LNCAP (cell line): ENCODE measurements at regions not wholly inside any gene's neighbourhood (a gene's known extent, or its start where the extent isn't known, plus 50 kb on each side); places are given as distances from the start of the nearest gene placed in this dataset.

Source experiments
- TF ChIP-seq, protein P1 (sequence below): fragments of 450-650 bp; IDR thresholded peaks from 2 replicates; pipeline ENCODE4 v1.5.1; 2017; ENCODE audit warnings: mild to moderate bottlenecking

DNA sequence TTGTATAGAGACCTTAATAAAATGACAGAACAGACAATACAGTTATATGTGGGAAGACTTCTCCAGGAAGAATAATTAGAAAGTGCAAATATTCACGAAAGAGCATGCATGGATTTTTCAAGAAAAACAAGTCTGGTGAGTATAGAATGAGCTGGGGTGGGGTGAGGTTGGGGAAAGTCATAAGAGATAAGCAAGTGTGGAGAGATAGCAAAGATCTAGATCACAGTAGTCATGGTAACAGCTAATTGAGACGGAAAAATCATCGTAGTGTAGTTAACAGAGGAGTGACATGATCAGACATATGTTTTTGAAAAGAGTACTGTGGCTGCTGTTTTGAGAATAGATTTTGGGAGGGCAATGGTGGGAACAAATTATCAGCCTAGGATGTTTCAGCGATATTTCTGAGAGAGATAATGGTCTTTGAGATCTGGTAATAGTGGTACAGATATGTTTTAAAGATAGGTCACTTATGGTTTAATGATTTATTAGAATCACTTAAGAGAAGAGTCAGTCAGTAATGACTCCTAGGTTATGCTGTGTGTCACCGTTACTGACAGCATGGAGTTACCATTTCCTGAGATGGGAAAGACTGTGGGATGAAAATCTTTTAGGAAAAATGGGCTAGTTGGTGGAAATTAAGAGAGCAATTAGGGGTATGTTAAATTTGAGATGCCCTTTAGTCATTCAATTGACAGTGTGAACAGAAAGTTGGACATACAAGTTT lies 248.5 kb upstream of the SLC8A1 start:
- TF ChIP-seq, protein P1, sequence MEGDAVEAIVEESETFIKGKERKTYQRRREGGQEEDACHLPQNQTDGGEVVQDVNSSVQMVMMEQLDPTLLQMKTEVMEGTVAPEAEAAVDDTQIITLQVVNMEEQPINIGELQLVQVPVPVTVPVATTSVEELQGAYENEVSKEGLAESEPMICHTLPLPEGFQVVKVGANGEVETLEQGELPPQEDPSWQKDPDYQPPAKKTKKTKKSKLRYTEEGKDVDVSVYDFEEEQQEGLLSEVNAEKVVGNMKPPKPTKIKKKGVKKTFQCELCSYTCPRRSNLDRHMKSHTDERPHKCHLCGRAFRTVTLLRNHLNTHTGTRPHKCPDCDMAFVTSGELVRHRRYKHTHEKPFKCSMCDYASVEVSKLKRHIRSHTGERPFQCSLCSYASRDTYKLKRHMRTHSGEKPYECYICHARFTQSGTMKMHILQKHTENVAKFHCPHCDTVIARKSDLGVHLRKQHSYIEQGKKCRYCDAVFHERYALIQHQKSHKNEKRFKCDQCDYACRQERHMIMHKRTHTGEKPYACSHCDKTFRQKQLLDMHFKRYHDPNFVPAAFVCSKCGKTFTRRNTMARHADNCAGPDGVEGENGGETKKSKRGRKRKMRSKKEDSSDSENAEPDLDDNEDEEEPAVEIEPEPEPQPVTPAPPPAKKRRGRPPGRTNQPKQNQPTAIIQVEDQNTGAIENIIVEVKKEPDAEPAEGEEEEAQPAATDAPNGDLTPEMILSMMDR = no peak

DNA sequence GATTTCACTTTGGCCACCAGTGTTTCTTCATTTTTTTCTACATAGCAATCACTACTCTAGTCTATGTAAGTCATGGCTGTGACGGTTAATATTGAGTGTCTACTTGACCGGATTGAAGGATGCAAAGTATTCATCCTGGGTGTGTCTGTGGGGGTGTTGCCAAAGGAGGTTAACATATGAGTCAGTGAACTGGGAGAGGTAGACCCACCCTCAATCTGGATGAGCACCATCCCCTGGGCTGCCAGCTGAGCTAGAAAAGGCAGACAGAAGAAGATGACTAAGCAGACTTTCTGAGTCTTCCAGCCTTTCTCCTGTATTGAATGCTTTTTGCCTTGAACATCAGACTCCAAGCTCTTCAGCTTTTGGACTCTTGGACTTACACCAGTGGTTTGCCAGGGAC lies 265.0 kb upstream of the SLC8A1 start:
- TF ChIP-seq, protein P1 = no peak

DNA sequence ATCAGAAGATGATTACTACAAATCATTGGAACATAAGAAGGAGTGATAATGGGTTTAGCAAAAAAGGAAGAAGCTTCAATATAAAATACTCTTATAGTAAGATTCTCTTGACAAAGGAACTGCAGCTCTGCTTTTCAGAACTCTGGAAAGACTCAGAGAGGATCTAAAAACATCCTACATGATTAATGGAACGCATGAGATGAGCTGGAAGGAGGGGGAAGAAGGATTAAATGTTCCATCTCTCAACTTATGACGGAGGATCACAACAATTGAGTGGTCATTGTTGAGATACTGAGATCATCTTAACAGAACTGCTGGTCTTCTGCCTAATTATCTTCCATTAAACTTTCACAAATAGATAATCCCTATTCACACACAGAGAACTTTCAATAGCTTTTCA lies 267.5 kb upstream of the SLC8A1 start:
- TF ChIP-seq, protein P1 = no peak

DNA sequence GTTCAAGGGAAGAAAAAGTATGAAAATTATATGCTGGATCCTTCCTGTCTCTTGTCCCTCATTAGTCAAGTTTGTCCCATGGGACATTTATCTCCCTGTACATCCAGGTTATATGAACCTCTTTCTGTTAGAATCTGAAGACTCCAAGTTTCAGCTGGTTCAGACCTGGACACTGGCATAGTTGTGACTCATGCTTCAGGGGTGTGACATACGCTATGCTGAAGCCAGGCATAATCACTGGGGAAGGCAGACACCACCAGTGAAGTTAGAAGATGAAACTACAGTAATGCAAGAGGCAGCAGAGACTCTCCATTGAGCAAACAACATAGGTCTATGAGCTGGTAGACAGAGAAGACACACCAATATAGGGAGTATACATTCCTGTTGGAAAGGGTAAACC lies 269.7 kb upstream of the SLC8A1 start:
- TF ChIP-seq, protein P1 = no peak

DNA sequence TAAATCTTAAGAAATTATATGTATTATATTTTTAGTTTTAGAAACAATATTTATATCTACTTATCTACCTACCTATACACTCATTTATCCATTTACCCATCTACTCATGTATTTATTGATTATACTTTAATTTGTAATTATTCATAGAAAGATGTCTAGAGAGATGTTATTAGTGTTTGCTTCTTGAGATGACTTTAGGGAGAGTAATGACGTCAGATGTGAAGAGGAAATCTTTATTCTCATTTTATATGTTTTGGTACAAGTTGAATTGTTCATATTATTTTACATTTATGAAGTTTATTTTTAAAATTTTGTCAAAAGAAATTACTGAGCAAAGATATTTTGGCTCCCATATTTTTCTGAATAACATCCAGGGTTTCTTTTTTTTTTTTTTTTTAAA lies 271.3 kb upstream of the SLC8A1 start:
- TF ChIP-seq, protein P1 = no peak

DNA sequence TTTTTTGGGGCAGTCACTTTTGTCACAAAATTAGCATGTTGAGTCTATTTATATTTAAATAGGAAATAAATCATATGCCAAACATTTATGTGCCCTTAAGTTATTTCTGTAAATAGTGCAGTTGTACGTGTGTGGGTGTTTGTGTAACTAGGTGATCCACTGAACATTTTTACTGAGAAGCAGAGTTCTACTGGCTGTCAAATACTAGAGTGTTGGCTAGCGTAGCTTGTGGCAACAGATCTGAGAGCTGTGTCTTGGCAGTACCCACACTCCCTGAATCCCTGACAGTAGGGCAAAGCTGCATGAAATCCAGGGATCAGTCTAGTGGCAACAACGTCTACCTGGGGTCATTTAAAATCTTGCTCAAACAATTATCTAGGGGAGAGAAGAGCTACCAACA lies 273.1 kb upstream of the SLC8A1 start:
- TF ChIP-seq, protein P1 = no peak

DNA sequence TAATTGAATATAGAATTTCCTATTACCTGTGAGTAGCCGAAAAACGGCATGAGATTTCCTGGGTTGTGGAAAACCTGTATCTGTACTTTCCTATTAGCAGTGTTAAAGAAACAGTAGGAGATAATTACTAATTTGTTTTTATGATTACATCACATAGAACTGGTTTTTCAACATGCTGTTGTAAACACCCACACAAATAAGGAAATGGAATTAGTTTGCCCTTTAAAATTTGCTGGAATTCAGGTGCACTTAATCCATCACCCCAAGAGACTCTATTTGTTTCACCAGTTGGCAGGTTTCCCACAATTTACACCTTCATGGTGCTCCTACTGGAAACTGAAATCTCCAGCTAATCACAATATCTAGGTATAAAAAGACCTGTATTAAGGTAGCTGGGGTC lies 274.1 kb upstream of the SLC8A1 start:
- TF ChIP-seq, protein P1 = no peak

DNA sequence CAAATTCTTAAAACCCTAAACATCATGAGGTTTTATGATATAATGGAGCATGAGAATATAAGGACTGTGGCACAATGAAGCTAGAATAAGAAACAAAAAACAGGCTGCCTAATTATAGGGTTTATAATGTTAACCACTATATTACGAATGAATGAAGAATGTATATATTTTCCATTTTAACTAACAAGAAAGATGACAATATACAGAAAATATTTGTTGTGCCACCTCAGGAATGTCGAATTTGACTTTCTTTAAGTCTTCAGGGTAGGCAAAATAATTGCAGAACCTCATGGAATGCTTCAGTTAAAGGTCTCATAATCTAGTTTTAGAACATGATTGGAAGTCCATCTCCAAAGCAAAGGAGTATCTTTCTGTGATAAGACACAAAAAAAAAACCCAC lies 282.9 kb upstream of the SLC8A1 start:
- TF ChIP-seq, protein P1 = no peak
